SK-N-MC (cell line): ENCODE measurements at regions not wholly inside any gene's neighbourhood (a gene's known extent, or its start where the extent isn't known, plus 50 kb on each side); places are given as distances from the start of the nearest gene placed in this dataset.

Experiments
- FOXP2 ChIP-seq: optimal IDR thresholded peaks from 2 replicates; pipeline ENCODE3; 2011; ENCODE audit warnings: mild to moderate bottlenecking, moderate library complexity; ENCODE audit not compliant: insufficient read depth; ENCODE audit errors: extremely low read length, control extremely low read depth
- POLR2AphosphoS5 ChIP-seq: IDR thresholded peaks from 2 replicates; pipeline ENCODE4 v1.6.1; 2012; ENCODE audit warnings: mild to moderate bottlenecking, low read depth, low read length, borderline replicate concordance

- no peak for TF ChIP-seq FOXP2
- TF ChIP-seq POLR2AphosphoS5 = no peak
Measured at GRCh38 chr20:48007351-48007750, 222.1 kb upstream of the SULF2 start.
